ENCODE measurements at regions not wholly inside any gene's neighbourhood (a gene's known extent, or its start where the extent isn't known, plus 50 kb on each side); places are given as distances from the start of the nearest gene placed in this dataset.
"Not testable (repeated sequence)": the region's sequence is repeated elsewhere in the genome, so short reads cannot be mapped to it uniquely, and the experiment has no call there.

- DNase-seq (ENCODE audit: low read depth): not testable (repeated sequence)
These were observed 94.0 kb upstream of the NIPBL start for GRCh38 chr5:36782612-36783011.

- DNase-seq (ENCODE audit: low read depth): no peak
These were observed 90.0 kb upstream of the NIPBL start for GRCh38 chr5:36786448-36787012.

- no peak for DNase-seq (ENCODE audit: low read depth)
These were observed 89.0 kb upstream of the NIPBL start for GRCh38 chr5:36787365-36788093.

GRCh38 chr5:36790847-36791246 is 85.7 kb upstream of the NIPBL start:
- no peak for DNase-seq (ENCODE audit: low read depth)

- no peak for DNase-seq (ENCODE audit: low read depth)
These were observed 83.9 kb upstream of the NIPBL start for GRCh38 chr5:36792560-36793180.

- no peak for DNase-seq (ENCODE audit: low read depth)
These were observed 81.2 kb upstream of the NIPBL start for GRCh38 chr5:36795366-36795765.

- DNase-seq (ENCODE audit: low read depth): no peak
These were observed 80.4 kb upstream of the NIPBL start for GRCh38 chr5:36796155-36796554.

- no peak for DNase-seq (ENCODE audit: low read depth)
These were observed 75.0 kb upstream of the NIPBL start for GRCh38 chr5:36801523-36801922.

GRCh38 chr5:36802187-36802586 is 74.4 kb upstream of the NIPBL start:
- DNase-seq (ENCODE audit: low read depth): no peak

GRCh38 chr5:36813249-36813648 is 63.3 kb upstream of the NIPBL start:
- not testable (repeated sequence) for DNase-seq (ENCODE audit: low read depth)

GRCh38 chr5:36815871-36816270 is 60.7 kb upstream of the NIPBL start:
- DNase-seq (ENCODE audit: low read depth): no peak

- DNase-seq (ENCODE audit: low read depth): no peak
These were observed 55.7 kb upstream of the NIPBL start for GRCh38 chr5:36820900-36821299.

GRCh38 chr5:36826694-36827093 is 49.9 kb upstream of the NIPBL start:
- no peak for DNase-seq (ENCODE audit: low read depth)

All from T follicular helper cell (primary cell).